ENCODE measurements at regions not wholly inside any gene's neighbourhood (a gene's known extent, or its start where the extent isn't known, plus 50 kb on each side); places are given as distances from the start of the nearest gene placed in this dataset.

DNA sequence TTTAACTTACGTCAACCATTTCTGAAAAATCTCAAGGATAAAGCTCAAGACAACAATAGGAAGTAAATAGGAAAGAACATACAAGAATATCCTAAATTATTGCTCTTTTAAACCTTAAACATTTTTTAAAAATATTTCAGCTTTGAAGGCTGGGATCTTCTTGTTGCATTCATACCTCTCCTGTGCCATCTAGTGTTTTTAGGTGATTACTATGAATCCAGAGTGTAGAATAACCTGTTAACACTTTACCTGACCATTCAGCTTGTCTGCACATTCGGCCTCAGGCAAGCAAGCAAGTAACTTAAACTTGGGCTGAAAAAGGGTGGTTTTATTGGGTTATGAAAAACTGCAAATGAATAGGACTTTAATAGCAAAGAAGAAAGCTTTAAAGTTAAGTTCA, 507.8 kb upstream of the INTU start:
- H3K27ac Mint-ChIP-seq, result no peak overlapping the region
- no peaks in the 10 kb centered on the region for H3K9me3 Mint-ChIP-seq
- no peaks in the 10 kb centered on the region for H3K4me1 Mint-ChIP-seq
- DNase-seq, result no peak
- no peak overlapping the region for H3K4me3 Mint-ChIP-seq
- CTCF ChIA-PET, result no interaction called here
- H3K36me3 Mint-ChIP-seq (ENCODE audit: low read depth), result no peaks in the 10 kb centered on the region
- POLR2A ChIA-PET, result no interaction called here
- H3K27me3 Mint-ChIP-seq, result no peaks in the 10 kb centered on the region

DNA sequence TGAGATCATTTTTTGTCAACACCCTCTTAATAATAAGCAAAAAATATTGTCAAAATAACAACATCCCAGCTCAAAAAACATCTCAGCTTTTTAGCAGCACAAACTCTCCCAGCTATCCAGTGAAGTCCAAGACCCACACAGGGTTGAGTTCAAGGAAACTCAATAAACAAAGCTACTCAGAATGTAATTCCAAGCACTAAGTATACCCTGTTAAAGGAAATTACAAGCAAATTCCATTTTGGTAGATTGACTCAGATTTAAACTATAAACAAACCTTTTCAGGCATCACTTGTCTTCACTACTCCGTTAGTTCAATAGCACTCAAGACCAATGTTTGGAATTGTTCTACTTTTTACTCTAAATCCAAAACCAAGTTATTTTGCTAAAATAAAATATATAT, 506.0 kb upstream of the INTU start:
- Mint-ChIP-seq H3K36me3 (ENCODE audit: low read depth) (no peaks in the 10 kb centered on the region), H3K27me3 (no peaks in the 10 kb centered on the region), H3K4me3 (no peak overlapping the region), H3K27ac (no peak overlapping the region), H3K4me1 (no peaks in the 10 kb centered on the region), H3K9me3 (no peaks in the 10 kb centered on the region)
- CTCF ChIA-PET, result no interaction called here
- no peak for DNase-seq
- POLR2A ChIA-PET, result no interaction called here

DNA sequence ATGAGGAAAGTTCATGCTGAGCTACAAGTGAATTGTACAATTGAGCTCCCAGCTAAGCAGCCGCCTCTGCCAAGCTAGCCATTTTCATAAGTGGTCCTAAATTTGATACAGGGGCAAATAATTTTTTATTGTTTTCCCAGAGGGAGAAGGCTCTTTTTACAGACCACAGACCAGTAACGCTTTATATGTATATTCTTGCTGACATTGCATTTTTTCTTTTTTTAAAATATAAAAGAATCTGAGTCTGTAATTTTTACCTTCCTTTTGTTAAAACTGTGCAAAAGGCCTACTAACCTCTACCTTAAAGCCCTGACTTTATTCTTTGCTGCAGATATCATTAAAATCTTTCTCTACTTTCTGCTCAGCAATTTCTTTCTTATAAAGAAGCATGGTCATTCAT, 501.2 kb upstream of the INTU start:
- Mint-ChIP-seq H3K36me3 (ENCODE audit: low read depth) (no peaks in the 10 kb centered on the region), H3K27ac (no peak overlapping the region), H3K4me3 (no peak overlapping the region), H3K9me3 (no peaks in the 10 kb centered on the region), H3K27me3 (no peaks in the 10 kb centered on the region), H3K4me1 (no peaks in the 10 kb centered on the region)
- CTCF ChIA-PET, result no interaction called here
- POLR2A ChIA-PET, result interaction anchor here (0.5 kb wide), 1 partner anchor 60 kb away, joined by 4 read pairs; no protein-coding TSS in a partner anchor
- DNase-seq, result no peak

DNA sequence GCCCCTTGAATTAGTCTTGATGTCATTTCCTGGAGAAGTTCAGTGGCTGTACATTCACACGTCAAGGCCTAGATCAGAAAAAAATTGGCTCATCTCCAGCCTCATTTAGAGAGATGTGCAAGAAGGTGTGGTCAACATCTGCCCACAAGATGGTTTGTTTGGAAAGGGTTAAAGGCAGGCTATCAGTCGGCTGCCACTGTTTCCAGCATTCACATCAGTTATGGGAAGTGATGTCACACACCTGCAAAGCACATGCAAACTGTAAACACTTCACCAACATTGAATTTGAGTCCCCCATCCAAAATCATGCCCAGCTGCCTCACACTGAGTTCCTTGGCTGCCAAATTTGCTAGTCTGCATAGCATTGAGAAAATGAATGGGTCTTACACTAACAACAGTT, 498.3 kb upstream of the INTU start:
- Mint-ChIP-seq H3K9me3 (no peaks in the 10 kb centered on the region), H3K27me3 (no peaks in the 10 kb centered on the region), H3K27ac (no peak overlapping the region), H3K4me1 (no peaks in the 10 kb centered on the region), H3K36me3 (ENCODE audit: low read depth) (no peaks in the 10 kb centered on the region), H3K4me3 (no peak overlapping the region)
- POLR2A ChIA-PET, result no interaction called here
- no peak for DNase-seq
- CTCF ChIA-PET, result no interaction called here

DNA sequence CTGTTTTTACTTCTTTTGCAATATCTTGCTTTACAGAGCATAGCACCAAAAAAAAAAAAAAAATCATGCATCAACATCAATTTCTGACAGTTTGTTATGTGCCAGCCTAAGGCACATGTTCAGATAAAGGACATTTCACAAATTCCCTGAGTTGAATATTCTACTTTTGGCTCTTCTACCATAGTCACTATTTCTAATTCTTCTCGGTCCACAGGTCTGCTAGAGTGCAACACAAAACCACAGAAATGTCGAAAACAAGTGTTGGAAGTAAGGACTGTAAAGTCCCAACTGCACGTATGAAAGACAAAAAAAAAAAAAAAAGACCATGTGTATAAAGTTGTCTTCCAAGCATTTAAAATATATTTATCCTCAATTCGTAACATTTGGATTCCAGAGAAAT, 494.2 kb upstream of the INTU start:
- POLR2A ChIA-PET, result no interaction called here
- H3K27ac Mint-ChIP-seq, result no peak overlapping the region
- CTCF ChIA-PET, result no interaction called here
- no peak overlapping the region for H3K4me3 Mint-ChIP-seq
- H3K9me3 Mint-ChIP-seq, result no peaks in the 10 kb centered on the region
- H3K4me1 Mint-ChIP-seq, result no peaks in the 10 kb centered on the region
- DNase-seq, result no peak
- H3K27me3 Mint-ChIP-seq, result no peaks in the 10 kb centered on the region
- no peaks in the 10 kb centered on the region for H3K36me3 Mint-ChIP-seq (ENCODE audit: low read depth)

DNA sequence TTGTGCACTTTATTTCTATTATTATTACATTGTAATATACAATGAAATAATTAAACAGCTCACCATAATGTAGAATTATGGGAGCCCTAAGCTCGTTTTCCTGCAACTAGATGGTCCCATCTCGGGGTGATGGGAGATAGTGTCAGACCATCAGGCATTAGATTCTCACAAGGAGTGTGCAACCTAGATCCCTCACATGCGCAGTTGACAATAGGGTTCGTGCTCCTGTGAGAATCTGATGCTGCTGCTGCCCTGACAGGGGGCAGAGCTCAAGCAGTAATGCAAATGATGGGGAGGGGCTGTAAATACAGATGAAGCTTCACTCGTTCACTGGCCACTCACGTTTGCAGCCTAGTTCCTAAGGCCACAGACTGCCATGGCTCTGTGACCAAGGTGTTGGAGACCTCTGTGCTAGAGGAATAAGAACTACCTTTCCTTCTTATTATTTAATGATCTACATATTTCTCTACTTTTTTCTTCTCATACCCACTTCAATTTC, 492.9 kb upstream of the INTU start:
- CTCF ChIA-PET, result no interaction called here
- no peaks in the 10 kb centered on the region for H3K36me3 Mint-ChIP-seq (ENCODE audit: low read depth)
- no peaks in the 10 kb centered on the region for H3K27me3 Mint-ChIP-seq
- POLR2A ChIA-PET, result no interaction called here
- DNase-seq, result no peak
- no peaks in the 10 kb centered on the region for H3K4me1 Mint-ChIP-seq
- H3K9me3 Mint-ChIP-seq, result no peaks in the 10 kb centered on the region
- H3K27ac Mint-ChIP-seq, result no peak overlapping the region
- no peak overlapping the region for H3K4me3 Mint-ChIP-seq

DNA sequence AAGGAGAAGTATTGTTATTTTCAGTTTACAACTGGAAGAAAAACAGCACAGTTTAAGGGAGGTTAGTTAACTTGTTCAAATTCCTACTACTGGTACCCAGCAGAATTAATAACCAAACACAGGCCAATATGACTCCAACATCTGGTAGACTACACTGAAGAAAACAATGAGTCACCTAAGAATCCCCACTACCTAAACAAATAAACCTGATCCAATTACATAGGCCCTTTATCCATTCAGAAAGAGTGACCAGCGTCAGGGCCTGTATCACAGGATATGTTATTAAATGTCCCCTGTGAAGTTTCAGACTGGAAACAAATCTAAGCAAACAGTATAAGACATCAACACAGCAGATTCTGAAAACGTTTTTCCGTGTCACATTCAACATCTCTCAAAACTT, 492.5 kb upstream of the INTU start:
- Mint-ChIP-seq H3K4me1 (no peaks in the 10 kb centered on the region), H3K27me3 (no peaks in the 10 kb centered on the region), H3K4me3 (no peak overlapping the region), H3K36me3 (ENCODE audit: low read depth) (no peaks in the 10 kb centered on the region), H3K9me3 (no peaks in the 10 kb centered on the region), H3K27ac (no peak overlapping the region)
- CTCF ChIA-PET, result no interaction called here
- no peak for DNase-seq
- POLR2A ChIA-PET, result no interaction called here

DNA sequence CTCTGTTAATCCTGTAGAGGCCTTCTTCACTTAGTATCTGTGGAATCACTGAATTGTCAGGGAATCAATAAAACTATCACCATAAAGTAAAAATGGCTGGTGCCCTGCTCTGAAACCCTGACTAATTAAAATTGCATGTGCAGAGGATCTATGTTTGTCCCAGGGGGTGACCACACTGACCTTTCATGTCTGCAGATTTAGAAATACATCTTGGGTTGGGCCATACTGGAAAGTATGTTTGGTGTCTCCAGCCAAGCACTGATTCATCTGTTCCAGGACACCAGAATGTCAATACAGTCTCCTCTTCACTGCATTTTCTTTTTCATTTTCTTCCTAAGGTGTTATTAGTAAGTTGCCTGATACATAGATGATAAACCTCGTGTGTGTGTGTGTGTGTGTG, 490.9 kb upstream of the INTU start:
- no peak overlapping the region for H3K4me3 Mint-ChIP-seq
- H3K9me3 Mint-ChIP-seq, result no peaks in the 10 kb centered on the region
- no peaks in the 10 kb centered on the region for H3K36me3 Mint-ChIP-seq (ENCODE audit: low read depth)
- DNase-seq, result no peak
- CTCF ChIA-PET, result no interaction called here
- no peaks in the 10 kb centered on the region for H3K4me1 Mint-ChIP-seq
- H3K27me3 Mint-ChIP-seq, result no peaks in the 10 kb centered on the region
- POLR2A ChIA-PET, result no interaction called here
- no peak overlapping the region for H3K27ac Mint-ChIP-seq

DNA sequence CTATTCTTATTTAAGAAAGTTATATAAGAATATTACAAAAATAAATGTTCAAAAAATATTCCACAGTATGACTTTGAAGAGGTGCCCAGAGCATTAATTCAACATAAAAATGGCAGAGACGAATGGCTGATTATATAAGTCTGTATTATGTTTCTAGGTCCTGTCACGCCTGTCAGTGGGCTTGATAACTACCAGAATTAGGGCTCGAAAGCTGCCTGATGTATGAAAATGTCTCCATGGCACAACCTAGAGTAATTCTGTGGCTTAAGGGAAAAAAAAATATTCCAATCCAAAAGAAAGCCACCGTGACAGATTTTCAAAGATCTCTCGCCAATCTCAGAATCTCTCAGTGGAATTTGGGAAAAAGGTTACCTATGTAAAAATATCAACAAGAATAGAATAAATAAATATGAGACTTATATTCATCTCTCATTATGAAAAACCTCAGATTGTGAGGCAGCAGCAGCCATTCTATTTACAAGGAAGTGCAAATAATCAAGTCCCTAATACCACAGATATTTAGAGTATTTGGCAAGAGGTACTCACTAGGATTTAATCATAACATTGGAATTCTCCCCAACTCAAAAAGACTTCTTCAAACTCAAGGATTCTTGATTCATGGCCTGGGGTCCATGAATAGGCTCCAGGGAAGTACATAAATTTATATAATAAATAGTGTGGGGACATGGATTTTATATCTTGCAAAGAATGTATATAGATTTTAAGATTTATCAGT, 489.1 kb upstream of the INTU start:
- CTCF ChIA-PET, result no interaction called here
- no peak overlapping the region for H3K27ac Mint-ChIP-seq
- H3K27me3 Mint-ChIP-seq, result no peaks in the 10 kb centered on the region
- DNase-seq, result no peak
- POLR2A ChIA-PET, result no interaction called here
- H3K4me3 Mint-ChIP-seq, result no peak overlapping the region
- no peaks in the 10 kb centered on the region for H3K9me3 Mint-ChIP-seq
- H3K4me1 Mint-ChIP-seq, result no peaks in the 10 kb centered on the region
- H3K36me3 Mint-ChIP-seq (ENCODE audit: low read depth), result no peaks in the 10 kb centered on the region

DNA sequence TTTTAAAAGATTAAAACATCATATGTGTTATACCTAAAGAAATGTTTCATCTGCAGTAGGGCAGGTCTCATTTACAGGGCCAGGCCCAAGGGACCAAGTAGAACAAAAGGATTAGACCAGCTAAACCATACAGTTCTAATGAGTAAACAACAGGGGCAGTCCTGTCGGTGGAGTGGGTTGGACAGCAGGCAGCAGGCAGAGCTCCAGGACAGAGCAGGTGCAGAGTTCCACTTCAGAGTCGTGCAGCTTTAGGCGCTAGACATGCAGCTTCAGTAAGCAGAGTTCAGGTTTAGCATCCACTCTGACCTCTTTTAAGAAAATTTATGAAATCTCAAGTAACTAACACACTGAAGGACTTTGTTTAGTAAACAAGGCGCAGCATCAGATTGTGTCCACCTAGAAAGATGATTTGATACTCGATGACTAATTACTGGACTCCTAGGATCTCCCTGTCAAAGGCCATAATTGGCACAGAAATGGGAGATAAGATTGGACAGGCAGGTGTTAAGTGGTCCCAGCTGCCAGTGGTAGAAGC, 487.7 kb upstream of the INTU start:
- Mint-ChIP-seq H3K9me3 (no peaks in the 10 kb centered on the region), H3K36me3 (ENCODE audit: low read depth) (no peaks in the 10 kb centered on the region), H3K27me3 (no peaks in the 10 kb centered on the region), H3K27ac (no peak overlapping the region), H3K4me3 (no peak overlapping the region), H3K4me1 (no peaks in the 10 kb centered on the region)
- ChIA-PET POLR2A (no interaction called here), CTCF (no interaction called here)
- no peak for DNase-seq

DNA sequence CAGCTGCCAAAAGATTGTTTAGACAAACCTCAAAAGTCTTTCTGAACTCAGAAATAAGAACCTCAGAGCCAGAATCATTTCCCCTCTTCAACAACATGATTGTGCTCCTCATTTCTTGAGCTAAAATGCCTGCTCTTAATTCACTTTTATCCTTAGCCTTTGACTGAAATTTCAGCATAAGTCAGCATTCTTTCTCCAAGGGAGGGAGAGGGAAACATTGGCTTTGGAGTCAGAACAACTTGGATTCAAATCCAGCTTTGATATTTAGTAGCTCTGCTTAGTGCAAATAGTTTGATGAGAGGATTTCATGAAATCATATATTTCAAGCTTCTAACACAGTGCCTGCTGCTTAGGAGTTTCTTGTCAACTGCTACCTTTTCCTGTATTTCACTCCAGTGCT, 484.6 kb upstream of the INTU start:
- ChIA-PET CTCF (no interaction called here), POLR2A (no interaction called here)
- no peak for DNase-seq
- Mint-ChIP-seq H3K27ac (no peak overlapping the region), H3K27me3 (no peaks in the 10 kb centered on the region), H3K4me3 (no peak overlapping the region), H3K36me3 (ENCODE audit: low read depth) (no peaks in the 10 kb centered on the region), H3K4me1 (no peaks in the 10 kb centered on the region), H3K9me3 (peaks cover 5% of the 10 kb centered on the region)

DNA sequence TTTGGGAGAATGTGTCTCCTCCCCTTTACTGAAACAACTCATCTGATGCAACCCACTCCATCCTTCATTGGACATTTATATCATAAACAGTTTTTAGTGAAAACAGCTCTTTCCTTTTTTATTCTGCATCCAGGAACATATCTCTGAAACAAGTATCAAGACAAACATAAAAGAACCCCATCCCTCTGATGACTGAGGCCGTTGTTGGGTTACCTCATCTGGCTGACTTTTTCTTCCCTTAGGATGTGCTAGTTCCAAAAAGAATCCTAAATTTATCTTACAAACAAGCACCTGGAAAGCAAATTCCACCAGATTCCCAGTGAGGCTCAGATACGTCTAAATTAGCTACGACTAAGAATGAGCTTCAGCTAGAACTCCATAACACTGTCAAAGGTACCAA, 483.7 kb upstream of the INTU start:
- Mint-ChIP-seq H3K4me1 (no peaks in the 10 kb centered on the region), H3K36me3 (ENCODE audit: low read depth) (no peaks in the 10 kb centered on the region), H3K27ac (no peak overlapping the region), H3K27me3 (no peaks in the 10 kb centered on the region), H3K9me3 (peaks cover 5% of the 10 kb centered on the region), H3K4me3 (no peak overlapping the region)
- POLR2A ChIA-PET, result no interaction called here
- CTCF ChIA-PET, result no interaction called here
- no peak for DNase-seq

DNA sequence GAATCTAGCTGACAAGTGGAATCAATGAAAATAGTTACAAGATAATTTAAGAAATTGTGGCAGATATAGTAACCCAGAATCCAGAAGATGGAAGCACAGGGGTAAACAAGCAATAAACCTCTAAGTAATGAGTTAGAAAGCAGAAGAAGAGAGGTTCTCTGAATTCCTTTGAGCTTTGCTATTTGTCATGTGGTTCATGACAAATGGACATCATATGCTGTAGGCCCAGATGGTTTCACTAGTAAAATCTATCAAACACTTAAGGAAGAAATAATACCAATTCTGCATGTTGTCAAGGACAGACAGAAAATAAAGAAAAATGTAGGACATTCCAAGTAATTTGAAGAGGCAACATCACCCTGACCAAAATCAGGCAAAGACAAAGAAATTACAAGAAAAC, 480.8 kb upstream of the INTU start:
- Mint-ChIP-seq H3K4me1 (no peaks in the 10 kb centered on the region), H3K4me3 (no peak overlapping the region), H3K27me3 (no peaks in the 10 kb centered on the region), H3K9me3 (peaks cover 5% of the 10 kb centered on the region), H3K27ac (no peak overlapping the region), H3K36me3 (ENCODE audit: low read depth) (no peaks in the 10 kb centered on the region)
- ChIA-PET CTCF (no interaction called here), POLR2A (no interaction called here)
- DNase-seq, result no peak

DNA sequence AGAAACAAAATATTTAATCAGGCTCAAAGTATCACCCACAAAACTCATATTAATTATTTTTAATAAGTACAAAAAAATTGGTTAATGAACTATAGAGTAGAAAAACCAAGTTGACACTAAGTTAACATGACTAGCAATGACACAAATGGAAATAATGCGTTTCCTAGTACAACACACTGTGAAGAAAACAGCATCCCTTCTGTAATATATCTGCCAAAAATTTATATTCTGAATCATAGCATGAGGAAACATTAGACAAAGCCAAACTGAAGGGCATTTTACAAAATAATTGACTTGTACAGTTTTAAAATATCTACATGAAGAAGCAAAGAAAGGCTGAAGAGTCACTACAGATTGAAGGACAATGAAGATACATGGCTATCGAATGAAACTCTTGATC, 477.6 kb upstream of the INTU start:
- ChIA-PET CTCF (no interaction called here), POLR2A (no interaction called here)
- H3K27ac Mint-ChIP-seq, result no peak overlapping the region
- H3K36me3 Mint-ChIP-seq (ENCODE audit: low read depth), result no peaks in the 10 kb centered on the region
- no peaks in the 10 kb centered on the region for H3K4me1 Mint-ChIP-seq
- no peak for DNase-seq
- H3K9me3 Mint-ChIP-seq, result peaks cover 5% of the 10 kb centered on the region
- H3K4me3 Mint-ChIP-seq, result no peak overlapping the region
- no peaks in the 10 kb centered on the region for H3K27me3 Mint-ChIP-seq

All from activated CD4-positive, alpha-beta memory T cell treated with anti-CD3 and anti-CD28 coated beads, Interleukin-2, amount 10 ng/mL, durations not matched to agents 7 days and 5 days (primary cell).